Left lung (tissue), 4 donors: ENCODE measurements at regions not wholly inside any gene's neighbourhood (a gene's known extent, or its start where the extent isn't known, plus 50 kb on each side); places are given as distances from the start of the nearest gene placed in this dataset.

ENCODE experiments used
- ATAC-seq: fragments of 200-7000 bp; cut with Tn5 transposase; one replicate; pipeline ENCODE4 v1.9.1; 2020; ENCODE audit warnings: moderate library complexity
- DNase-seq, 4 donors: peaks; one replicate each; pipeline ENCODE4 v3.0.0-alpha.2; 2013 to 2020
- H3K27ac ChIP-seq, 2 donors: fragments of 200-600 bp; sonication (generic) in 1 of 2; one replicate each; pipeline versions ENCODE4 v1.5.0 to v1.8.0; 2020 to 2021
- H3K27me3 ChIP-seq, 2 donors: fragments of 200-600 bp; sonication (generic) in 1 of 2; one replicate each; pipeline versions ENCODE4 v1.5.0 to v1.8.0; 2020 to 2021
- H3K36me3 ChIP-seq, 2 donors: fragments of 200-600 bp; sonication (generic) in 1 of 2; one replicate each; pipeline versions ENCODE4 v1.5.0 to v1.8.0; 2020 to 2021
- H3K4me1 ChIP-seq, 2 donors: fragments of 200-600 bp; one replicate each; pipeline ENCODE4 v1.8.0; 2021
- H3K4me3 ChIP-seq, 2 donors: fragments of 200-600 bp; sonication (generic) in 1 of 2; one replicate each; pipeline versions ENCODE4 v1.5.0 to v1.8.0; 2020 to 2021; ENCODE audit warnings: mild to moderate bottlenecking in 1 of 2
- H3K9me3 ChIP-seq, 2 donors: fragments of 200-600 bp; sonication (generic) in 1 of 2; one replicate each; pipeline versions ENCODE4 v1.5.0 to v1.8.0; 2020 to 2021
- CTCF ChIP-seq, 2 donors: fragments of 200-600 bp; sonication (generic) in 1 of 2; IDR thresholded peaks; one replicate each; pipeline versions ENCODE4 v1.5.0 to v1.8.0; 2021; ENCODE audit warnings: antibody characterized with exemption in 2 of 2
- intact Hi-C, 2 donors: fragments of 100-400 bp; cut with DNase I; formaldehyde crosslinking; loops; one replicate each; pipeline versions ENCODE4 v1.11.2 to v1.14.2; 2022
- donor health status: DM: no; HTN: yes; CAD: no.
- donor health status: DM: no; HTN: no; CAD: no.

GRCh38 chr10:128985036-128985435, 482.0 kb upstream of the MGMT start:
- Histone ChIP-seq H3K4me3 (no peak overlapping the region), H3K9me3 (no peaks in the 10 kb centered on the region), H3K27me3 (no peaks in the 10 kb centered on the region), H3K36me3 (no peaks in the 10 kb centered on the region), H3K27ac (no peak overlapping the region), H3K4me1 (no peaks in the 10 kb centered on the region)
- DNase-seq (no peak), ATAC-seq (no peak)
- no peak for TF ChIP-seq CTCF (IDR thresholded peaks at IDR 0.05)
- intact Hi-C loops: no loop called here

GRCh38 chr10:128990986-128991385, 476.1 kb upstream of the MGMT start:
- Histone ChIP-seq H3K27me3 (peaks cover 0 to 20% of the 10 kb centered on the region in 2 donors), H3K4me3 (no peak overlapping the region), H3K4me1 (no peaks in the 10 kb centered on the region), H3K36me3 (no peaks in the 10 kb centered on the region), H3K9me3 (no peaks in the 10 kb centered on the region), H3K27ac (no peak overlapping the region)
- no peak for ATAC-seq
- DNase-seq: no peak
- no peak for TF ChIP-seq CTCF (IDR thresholded peaks at IDR 0.05)
- intact Hi-C loops: no loop called here

- H3K9me3 ChIP-seq: no peaks in the 10 kb centered on the region
- H3K36me3 ChIP-seq: no peaks in the 10 kb centered on the region
- TF ChIP-seq CTCF (IDR thresholded peaks at IDR 0.05): no peak
- ATAC-seq: no peak
- H3K27ac ChIP-seq: no peak overlapping the region
- no peak overlapping the region for H3K4me3 ChIP-seq
- intact Hi-C loops: no loop called here
- H3K27me3 ChIP-seq: peaks cover 0 to 20% of the 10 kb centered on the region in 2 donors
- DNase-seq: no peak
- H3K4me1 ChIP-seq: no peaks in the 10 kb centered on the region
Measured at GRCh38 chr10:128992770-128993169, 474.3 kb upstream of the MGMT start.

- ATAC-seq: no peak
- no peak for TF ChIP-seq CTCF (IDR thresholded peaks at IDR 0.05)
- no peaks in the 10 kb centered on the region for H3K4me1 ChIP-seq
- no peak for DNase-seq
- intact Hi-C loops: no loop called here
- no peaks in the 10 kb centered on the region for H3K36me3 ChIP-seq
- H3K27ac ChIP-seq: no peak overlapping the region
- H3K9me3 ChIP-seq: no peaks in the 10 kb centered on the region
- peaks cover 0 to 20% of the 10 kb centered on the region in 2 donors for H3K27me3 ChIP-seq
- no peak overlapping the region for H3K4me3 ChIP-seq
Measured at GRCh38 chr10:128993443-128993842, 473.6 kb upstream of the MGMT start.

- no peak for ATAC-seq
- H3K27me3 ChIP-seq: peaks cover 0 to 20% of the 10 kb centered on the region in 2 donors
- intact Hi-C loops: no loop called here
Measured at GRCh38 chr10:128993911-128994538, 473.0 kb upstream of the MGMT start.

More at GRCh38 chr10:128993911-128994538, 473.0 kb upstream of the MGMT start:
- Histone ChIP-seq H3K4me1 (no peaks in the 10 kb centered on the region), H3K36me3 (no peaks in the 10 kb centered on the region), H3K4me3 (no peak overlapping the region), H3K27ac (no peak overlapping the region), H3K9me3 (no peaks in the 10 kb centered on the region)
- DNase-seq: no peak
- no peak for TF ChIP-seq CTCF (IDR thresholded peaks at IDR 0.05)
